Upper lobe of right lung (tissue), 1 donor: ENCODE measurements at regions not wholly inside any gene's neighbourhood (a gene's known extent, or its start where the extent isn't known, plus 50 kb on each side); places are given as distances from the start of the nearest gene placed in this dataset.

Experiments used
- ATAC-seq: fragments of 200-7000 bp; cut with Tn5 transposase; one replicate; pipeline ENCODE4 v1.9.1; 2020; ENCODE audit warnings: mild to moderate bottlenecking, moderate library complexity
- DNase-seq: peaks from one replicate; pipeline ENCODE4 v3.0.0-alpha.2; 2020
- H3K27ac ChIP-seq: fragments of 200-600 bp; one replicate; pipeline ENCODE4 v1.8.0; 2022
- H3K27me3 ChIP-seq: fragments of 200-600 bp; one replicate; pipeline ENCODE4 v1.8.0; 2022; ENCODE audit warnings: mild to moderate bottlenecking
- H3K36me3 ChIP-seq: fragments of 200-600 bp; one replicate; pipeline ENCODE4 v1.8.0; 2022
- H3K4me1 ChIP-seq: fragments of 200-600 bp; one replicate; pipeline ENCODE4 v1.8.0; 2022
- H3K4me3 ChIP-seq: fragments of 200-600 bp; one replicate; pipeline ENCODE4 v1.8.0; 2022; ENCODE audit warnings: mild to moderate bottlenecking
- H3K9me3 ChIP-seq: fragments of 200-600 bp; one replicate; pipeline ENCODE4 v1.8.0; 2022
- CTCF ChIP-seq: fragments of 200-600 bp; IDR thresholded peaks from one replicate; pipeline ENCODE4 v1.8.0; 2022; ENCODE audit warnings: antibody characterized with exemption
- intact Hi-C: fragments of 100-400 bp; cut with DNase I; formaldehyde crosslinking; loops from one replicate; pipeline ENCODE4 v1.11.0; 2022
- donor health status: DM: no; HTN: yes; CAD: no; lungs with severe emphysema.

- Histone ChIP-seq H3K9me3 (no peaks in the 10 kb centered on the region), H3K4me1 (no peaks in the 10 kb centered on the region), H3K36me3 (no peaks in the 10 kb centered on the region), H3K4me3 (no peak overlapping the region), H3K27ac (no peak overlapping the region), H3K27me3 (no peaks in the 10 kb centered on the region)
- intact Hi-C loops: no loop called here
- no peak for TF ChIP-seq CTCF
- ATAC-seq (no peak), DNase-seq (no peak)
Observed at GRCh38 chr1:38623529-38623928, 236.0 kb downstream of the RRAGC start.

- intact Hi-C loops: no loop called here
- no peak for TF ChIP-seq CTCF
- no peaks in the 10 kb centered on the region for H3K36me3 ChIP-seq
- H3K27ac ChIP-seq: no peak overlapping the region
- H3K27me3 ChIP-seq: no peaks in the 10 kb centered on the region
- H3K4me3 ChIP-seq: no peak overlapping the region
- DNase-seq (no peak), ATAC-seq (no peak)
- no peaks in the 10 kb centered on the region for H3K9me3 ChIP-seq
- no peaks in the 10 kb centered on the region for H3K4me1 ChIP-seq
Observed at GRCh38 chr1:38622197-38622596, 237.4 kb downstream of the RRAGC start.

- intact Hi-C loops: no loop called here
- no peak for ATAC-seq
- no peaks in the 10 kb centered on the region for H3K4me1 ChIP-seq
- no peaks in the 10 kb centered on the region for H3K36me3 ChIP-seq
- no peak for TF ChIP-seq CTCF
- no peak for DNase-seq
- no peak overlapping the region for H3K4me3 ChIP-seq
- no peaks in the 10 kb centered on the region for H3K27me3 ChIP-seq
- no peak overlapping the region for H3K27ac ChIP-seq
- H3K9me3 ChIP-seq: no peaks in the 10 kb centered on the region
Observed at GRCh38 chr1:38616846-38617245, 242.7 kb downstream of the RRAGC start.

GRCh38 chr1:38615680-38616079 is 243.9 kb downstream of the RRAGC start:
- no peak overlapping the region for H3K27ac ChIP-seq
- H3K4me3 ChIP-seq: no peak overlapping the region
- H3K27me3 ChIP-seq: peaks cover under 1% of the 10 kb centered on the region
- DNase-seq: no peak
- no peaks in the 10 kb centered on the region for H3K4me1 ChIP-seq
- no peaks in the 10 kb centered on the region for H3K36me3 ChIP-seq
- no peak for ATAC-seq
- intact Hi-C loops: no loop called here
- H3K9me3 ChIP-seq: no peaks in the 10 kb centered on the region
- no peak for TF ChIP-seq CTCF

- no peak for TF ChIP-seq CTCF
- no peaks in the 10 kb centered on the region for H3K36me3 ChIP-seq
- no peaks in the 10 kb centered on the region for H3K4me1 ChIP-seq
- intact Hi-C loops: no loop called here
- DNase-seq (no peak), ATAC-seq (no peak)
- peaks cover 9% of the 10 kb centered on the region for H3K27me3 ChIP-seq
- H3K4me3 ChIP-seq: no peak overlapping the region
- no peak overlapping the region for H3K27ac ChIP-seq
- no peaks in the 10 kb centered on the region for H3K9me3 ChIP-seq
Observed at GRCh38 chr1:38614861-38615260, 244.7 kb downstream of the RRAGC start.

GRCh38 chr1:38613996-38614395 is 245.6 kb downstream of the RRAGC start:
- Histone ChIP-seq H3K36me3 (no peaks in the 10 kb centered on the region), H3K4me3 (no peak overlapping the region), H3K9me3 (no peaks in the 10 kb centered on the region), H3K27ac (no peak overlapping the region), H3K27me3 (peaks cover 9% of the 10 kb centered on the region), H3K4me1 (no peaks in the 10 kb centered on the region)
- no peak for TF ChIP-seq CTCF
- intact Hi-C loops: no loop called here
- ATAC-seq (no peak), DNase-seq (no peak)
